Small intestine (tissue), 7 donors: ENCODE measurements at regions not wholly inside any gene's neighbourhood (a gene's known extent, or its start where the extent isn't known, plus 50 kb on each side); places are given as distances from the start of the nearest gene placed in this dataset.

ENCODE experiments used
- DNase-seq, 2 donors: peaks; one replicate each; pipeline versions ENCODE4 v3.0.0 to v3.0.0-alpha.2; 2013
- FAIRE-seq: peaks from 2 replicates; lab custom pipeline; 2012; peaks lifted over from hg19 to GRCh38; lab: Jason Lieb, UNC
- H3K27ac ChIP-seq, 3 donors: one replicate each; pipeline ENCODE4 v1.5.1; 2013; ENCODE audit warnings: low read length in 2 of 3, mild to moderate bottlenecking in 2 of 3, control low read depth in 1 of 3, inconsistent platforms in 1 of 3, low read depth in 1 of 3, moderate library complexity in 1 of 3
- H3K27me3 ChIP-seq, 3 donors: one replicate each; pipeline ENCODE4 v1.6.1; 2013; ENCODE audit warnings: low read length in 3 of 3, inconsistent platforms in 1 of 3; ENCODE audit not compliant: control insufficient read depth in 3 of 3, insufficient read depth in 3 of 3
- H3K36me3 ChIP-seq, 3 donors: one replicate each; pipeline ENCODE4 v1.6.1; 2013; ENCODE audit warnings: low read length in 3 of 3, inconsistent platforms in 1 of 3, low read depth in 1 of 3, mild to moderate bottlenecking in 1 of 3, moderate library complexity in 1 of 3; ENCODE audit not compliant: control insufficient read depth in 3 of 3, insufficient read depth in 2 of 3
- H3K4me1 ChIP-seq, 3 donors: one replicate each; pipeline ENCODE4 v1.6.1; 2013; ENCODE audit warnings: low read length in 2 of 3, inconsistent platforms in 1 of 3, low read depth in 1 of 3, mild to moderate bottlenecking in 1 of 3, moderate library complexity in 1 of 3; ENCODE audit not compliant: control insufficient read depth in 3 of 3, insufficient read depth in 2 of 3
- H3K4me3 ChIP-seq, 3 donors: one replicate each; pipeline ENCODE4 v1.5.1; 2013; ENCODE audit warnings: low read length in 3 of 3, control low read depth in 1 of 3, inconsistent platforms in 1 of 3, low read depth in 1 of 3, mild to moderate bottlenecking in 1 of 3, moderate library complexity in 1 of 3
- H3K9me3 ChIP-seq, 2 donors: one replicate each; pipeline ENCODE4 v1.6.1; 2013; ENCODE audit warnings: low read depth in 1 of 2, low read length in 1 of 2; ENCODE audit not compliant: control insufficient read depth in 2 of 2, insufficient read depth in 1 of 2
- WGBS, 3 donors: extraction: QIAGEN DNeasy Blood & Tissue Kit; methylation state at CpG; one replicate each; pipeline ENCODE4 v1.1.7; 2013; 5-methylcytosine and 5-hydroxymethylcytosine counted together
- donor health status: healthy with polysubstance abuse.
- donor health status: control.
- donor health status: control.
- donor health status: Bipolar disorder and iron deficiency.
- donor health status: healthy.

DNA sequence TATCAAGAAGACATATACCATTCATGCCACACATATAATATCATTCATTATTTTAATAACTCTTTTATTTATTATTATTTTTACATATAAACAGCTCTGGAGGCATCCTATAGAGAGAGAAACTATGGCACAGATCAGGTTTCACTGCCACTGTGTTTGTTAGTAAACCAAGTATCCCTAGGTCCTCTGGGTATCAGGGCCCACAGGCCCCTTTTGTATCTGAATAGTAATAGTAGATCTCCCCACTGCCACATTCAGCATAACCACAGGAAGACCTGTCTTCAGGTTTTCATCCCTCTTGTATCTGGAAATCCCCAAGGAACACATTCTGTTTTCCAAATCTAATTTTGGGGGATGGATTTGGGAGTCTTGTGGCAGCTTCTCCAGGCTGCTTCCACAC, 94.0 kb downstream of the SPATA31D1 start:
- no peaks in the 10 kb centered on the region for H3K27me3 ChIP-seq
- no peak for FAIRE-seq
- no peak for DNase-seq
- H3K36me3 ChIP-seq, result no peaks in the 10 kb centered on the region
- no peaks in the 10 kb centered on the region for H3K4me1 ChIP-seq
- no peak overlapping the region for H3K27ac ChIP-seq
- no peak overlapping the region for H3K4me3 ChIP-seq
- H3K9me3 ChIP-seq, result no peaks in the 10 kb centered on the region

DNA sequence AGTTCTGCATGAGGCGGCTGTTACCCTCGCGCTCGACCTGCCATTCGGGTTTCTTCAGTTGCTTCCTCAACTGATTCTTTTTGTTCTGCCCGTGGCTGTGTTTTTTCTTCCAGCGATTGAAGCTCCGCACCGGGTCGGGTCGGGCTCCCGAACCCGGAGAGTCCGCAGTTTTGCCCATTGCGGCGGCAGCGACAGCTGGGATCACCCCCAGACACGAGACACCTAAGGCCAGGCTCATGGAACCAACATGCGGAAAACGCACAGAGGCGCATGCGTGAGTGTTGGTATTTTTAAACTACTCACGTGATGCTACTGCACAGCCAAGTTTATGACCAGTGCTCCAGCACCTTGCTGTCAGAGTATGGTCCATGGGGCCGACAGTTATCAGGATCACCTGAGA, 100.0 kb downstream of the SPATA31D1 start:
- FAIRE-seq, result no peak
- no peak for DNase-seq
- Histone ChIP-seq H3K4me1 (no peaks in the 10 kb centered on the region), H3K36me3 (no peaks in the 10 kb centered on the region), H3K27ac (no peak overlapping the region), H3K9me3 (no peaks in the 10 kb centered on the region), H3K27me3 (no peaks in the 10 kb centered on the region), H3K4me3 (no peak overlapping the region)
- 94 to 96% (median 95%) methylated on average over 24 of the region's 24 CpGs for WGBS, 3 donors

DNA sequence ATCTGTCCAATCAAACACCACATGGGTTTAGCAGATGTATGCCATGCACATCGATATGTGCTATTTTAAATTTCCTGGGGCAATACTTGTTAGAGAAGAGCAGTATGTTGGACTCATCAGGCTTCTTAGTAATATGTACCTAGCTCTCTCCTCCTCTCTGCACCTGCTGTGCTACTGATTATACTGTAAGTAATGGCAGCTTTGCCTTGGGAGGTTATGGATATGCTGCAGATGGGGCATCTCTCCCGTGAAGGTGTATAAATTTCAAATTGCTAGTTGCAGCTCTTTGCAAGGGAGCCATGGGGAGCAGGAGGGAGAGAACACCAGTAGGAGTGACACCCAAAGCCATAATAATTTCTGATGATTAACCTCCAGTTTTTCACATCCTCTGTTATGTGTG, 101.5 kb downstream of the SPATA31D1 start:
- Histone ChIP-seq H3K27ac (no peak overlapping the region), H3K9me3 (no peaks in the 10 kb centered on the region), H3K4me1 (no peaks in the 10 kb centered on the region), H3K4me3 (no peak overlapping the region), H3K27me3 (no peaks in the 10 kb centered on the region), H3K36me3 (no peaks in the 10 kb centered on the region)
- DNase-seq (no peak), FAIRE-seq (no peak)
- WGBS, 3 donors, result 91 to 94% (median 92%) methylated on average over 2 of the region's 2 CpGs

DNA sequence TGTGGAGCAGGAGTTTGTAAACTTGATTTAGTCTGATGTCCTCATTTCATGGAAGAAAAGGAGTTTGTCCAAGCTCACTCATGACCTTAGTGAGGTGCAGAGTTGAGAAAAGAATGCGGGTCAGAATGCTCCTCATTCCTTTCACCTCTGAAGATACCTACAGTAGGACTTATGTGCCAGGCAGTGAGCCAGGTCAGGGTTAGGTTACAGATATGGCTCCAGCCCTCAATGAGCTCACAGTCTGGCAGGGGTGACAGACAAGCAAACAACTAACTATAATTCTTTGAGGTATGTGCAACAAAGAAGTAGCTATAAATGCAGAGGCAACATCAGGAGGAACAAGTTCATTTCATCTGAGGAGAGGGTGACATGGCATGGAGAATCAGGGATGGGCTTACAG, 102.5 kb downstream of the SPATA31D1 start:
- WGBS, 3 donors, result 89 to 95% (median 91%) methylated on average over 1 of the region's 1 CpG
- no peak for FAIRE-seq
- Histone ChIP-seq H3K27ac (no peak overlapping the region), H3K9me3 (no peaks in the 10 kb centered on the region), H3K27me3 (no peaks in the 10 kb centered on the region), H3K4me1 (no peaks in the 10 kb centered on the region), H3K36me3 (no peaks in the 10 kb centered on the region), H3K4me3 (no peak overlapping the region)
- DNase-seq, result no peak

DNA sequence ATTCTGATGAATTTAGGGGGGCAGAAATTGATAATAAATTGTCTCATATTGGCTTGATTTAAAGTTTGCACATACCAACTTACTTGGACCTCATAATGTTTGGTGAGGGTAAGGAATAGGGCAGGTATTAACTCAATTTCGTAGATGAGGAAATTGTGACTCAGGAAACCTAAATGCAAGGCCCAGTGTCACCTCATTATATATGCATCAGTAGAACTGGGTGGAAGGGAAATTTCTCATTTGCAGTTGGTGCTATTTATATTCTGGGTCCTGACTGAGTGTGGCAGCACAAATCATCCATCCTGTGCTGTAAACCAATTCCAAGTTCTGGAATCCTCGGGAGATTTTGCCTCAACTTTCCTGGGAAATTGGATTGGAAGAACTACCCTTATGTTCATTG, 103.0 kb downstream of the SPATA31D1 start:
- Histone ChIP-seq H3K4me3 (no peak overlapping the region), H3K27me3 (no peaks in the 10 kb centered on the region), H3K27ac (no peak overlapping the region), H3K36me3 (no peaks in the 10 kb centered on the region), H3K9me3 (no peaks in the 10 kb centered on the region), H3K4me1 (no peaks in the 10 kb centered on the region)
- 80 to 85% (median 81%) methylated on average over 2 of the region's 2 CpGs for WGBS, 3 donors
- FAIRE-seq, result no peak
- no peak for DNase-seq

DNA sequence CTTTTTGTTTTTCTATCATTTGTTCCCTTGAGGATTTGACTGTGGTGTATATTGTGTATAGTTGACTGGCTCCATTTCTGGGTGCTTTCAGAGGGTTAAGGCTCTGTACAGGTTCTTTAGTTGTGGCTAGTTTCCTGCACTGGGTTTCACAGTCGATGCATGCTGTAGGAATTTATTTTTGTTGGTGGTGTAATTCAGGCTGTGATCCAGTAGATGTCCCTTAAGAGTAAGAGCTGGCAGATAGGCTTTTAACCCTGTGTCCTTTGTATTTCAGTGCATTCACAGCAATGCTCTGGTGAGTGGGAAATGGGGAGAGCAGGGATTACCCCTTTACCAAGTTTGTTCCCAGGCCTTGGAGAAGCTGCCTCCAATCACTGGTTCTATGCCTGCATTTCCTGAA, 112.9 kb downstream of the SPATA31D1 start:
- 82 to 92% (median 85%) methylated on average over 1 of the region's 1 CpG for WGBS, 3 donors
- no peak overlapping the region for H3K27ac ChIP-seq
- H3K36me3 ChIP-seq, result no peaks in the 10 kb centered on the region
- H3K4me3 ChIP-seq, result no peak overlapping the region
- no peaks in the 10 kb centered on the region for H3K27me3 ChIP-seq
- no peaks in the 10 kb centered on the region for H3K4me1 ChIP-seq
- no peak for FAIRE-seq
- DNase-seq, result no peak
- H3K9me3 ChIP-seq, result peaks cover 0 to 7% of the 10 kb centered on the region in 2 donors

DNA sequence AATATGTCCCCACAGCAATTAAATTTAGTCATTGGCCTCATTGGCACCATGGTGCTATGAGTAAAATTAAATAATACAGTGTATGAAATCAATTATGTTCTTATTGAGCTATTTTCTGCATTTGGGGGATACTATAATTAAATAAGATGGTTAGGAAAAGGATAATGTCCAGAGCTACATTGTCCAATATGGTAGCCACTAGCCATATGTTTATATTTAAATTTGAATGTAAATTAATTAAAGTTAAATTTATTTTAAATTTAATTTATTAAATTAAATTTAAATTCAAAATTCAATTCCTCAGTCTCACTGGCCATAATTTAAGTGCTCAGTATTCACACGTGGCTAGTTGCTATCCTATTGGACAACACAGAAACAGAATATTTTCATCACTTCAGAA, 115.7 kb downstream of the SPATA31D1 start:
- Histone ChIP-seq H3K4me3 (no peak overlapping the region), H3K36me3 (no peaks in the 10 kb centered on the region), H3K9me3 (peaks cover 0 to 7% of the 10 kb centered on the region in 2 donors), H3K27ac (no peak overlapping the region), H3K27me3 (no peaks in the 10 kb centered on the region), H3K4me1 (no peaks in the 10 kb centered on the region)
- FAIRE-seq (no peak), DNase-seq (no peak)
- WGBS, 3 donors, result 68 to 86% (median 85%) methylated on average over 1 of the region's 1 CpG

DNA sequence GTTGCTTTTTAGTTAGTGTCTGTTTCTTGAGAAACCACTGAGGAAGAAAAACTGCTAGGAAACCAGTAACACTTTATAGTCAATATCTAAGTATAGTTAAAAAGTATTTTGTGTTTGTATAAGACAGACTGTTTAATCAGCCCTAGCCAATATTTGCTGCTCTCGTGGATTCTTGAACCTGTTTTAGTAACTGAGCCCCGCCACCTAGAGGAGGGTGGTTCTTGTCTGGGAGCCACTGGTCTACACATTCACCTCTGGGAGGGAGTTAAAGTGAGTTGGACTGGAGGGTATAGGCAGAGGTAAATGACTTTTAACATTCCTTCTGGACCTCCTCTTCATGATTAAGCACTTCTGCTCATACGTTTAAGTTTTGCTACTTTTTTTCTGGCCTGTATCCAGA, 117.2 kb downstream of the SPATA31D1 start:
- Histone ChIP-seq H3K9me3 (peaks cover 0 to 7% of the 10 kb centered on the region in 2 donors), H3K4me1 (no peaks in the 10 kb centered on the region), H3K27ac (no peak overlapping the region), H3K27me3 (no peaks in the 10 kb centered on the region), H3K4me3 (no peak overlapping the region), H3K36me3 (no peaks in the 10 kb centered on the region)
- DNase-seq (no peak), FAIRE-seq (no peak)
- WGBS, 3 donors, result 42 to 72% (median 53%) methylated on average over 3 of the region's 3 CpGs

DNA sequence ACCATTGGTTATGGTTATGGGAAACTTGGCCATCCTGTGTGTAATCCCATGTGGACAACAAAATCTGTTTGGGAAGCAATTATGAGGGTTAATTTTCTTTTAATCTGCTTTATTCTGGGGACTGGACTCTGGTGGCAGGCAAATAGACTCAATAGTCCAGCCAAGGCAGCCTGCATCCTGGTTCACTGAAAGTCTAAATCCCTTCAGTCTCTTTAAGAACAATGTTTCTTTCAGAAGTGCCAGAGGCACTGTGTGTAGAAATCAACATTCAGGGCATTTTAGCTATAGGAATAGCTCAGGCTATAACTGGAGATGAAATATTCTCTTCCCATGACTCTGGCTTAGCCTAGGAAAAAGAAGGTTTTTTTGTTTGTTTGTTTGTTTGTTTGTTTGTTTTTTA, 118.0 kb downstream of the SPATA31D1 start:
- H3K4me1 ChIP-seq, result no peaks in the 10 kb centered on the region
- H3K36me3 ChIP-seq, result no peaks in the 10 kb centered on the region
- no peak overlapping the region for H3K27ac ChIP-seq
- peaks cover 0 to 3% of the 10 kb centered on the region in 2 donors for H3K9me3 ChIP-seq
- FAIRE-seq, result no peak
- DNase-seq, result no peak
- no peak overlapping the region for H3K4me3 ChIP-seq
- no peaks in the 10 kb centered on the region for H3K27me3 ChIP-seq
